Retinal pigment epithelial cell (primary cell): ENCODE measurements at regions not wholly inside any gene's neighbourhood (a gene's known extent, or its start where the extent isn't known, plus 50 kb on each side); places are given as distances from the start of the nearest gene placed in this dataset.

Source experiments
- DNase-seq: peaks from one replicate; pipeline ENCODE4 v3.0.0-alpha.2; 2010; ENCODE audit warnings: low read depth
- H3K4me3 ChIP-seq: 2 replicates; pipeline ENCODE4 v1.5.1; 2011; ENCODE audit warnings: mild to moderate bottlenecking, low read length, control low read depth, moderate library complexity
- CTCF ChIP-seq: conservative IDR thresholded peaks from 2 replicates; pipeline ENCODE4 v1.5.1; 2011; ENCODE audit warnings: low read depth, low read length, control low read depth, inconsistent platforms

GRCh38 chr4:166282081-166282770 lies 409.2 kb downstream of the TLL1 start:
- no peak for DNase-seq
- TF ChIP-seq CTCF = no peak
- no peak overlapping the region for H3K4me3 ChIP-seq

- H3K4me3 ChIP-seq = no peak overlapping the region
- no peak for DNase-seq
- no peak for TF ChIP-seq CTCF
These were observed 411.2 kb downstream of the TLL1 start for GRCh38 chr4:166284221-166284620.

- no peak for TF ChIP-seq CTCF
- no peak for DNase-seq
- H3K4me3 ChIP-seq = no peak overlapping the region
These were observed 417.4 kb downstream of the TLL1 start for GRCh38 chr4:166290426-166290825.

- no peak for TF ChIP-seq CTCF
- no peak overlapping the region for H3K4me3 ChIP-seq
- DNase-seq = no peak
These were observed 420.5 kb downstream of the TLL1 start for GRCh38 chr4:166293556-166293955.

- TF ChIP-seq CTCF = no peak
- no peak for DNase-seq
- H3K4me3 ChIP-seq = no peak overlapping the region
These were observed 428.2 kb downstream of the TLL1 start for GRCh38 chr4:166301266-166301665.

- no peak overlapping the region for H3K4me3 ChIP-seq
- no peak for DNase-seq
- TF ChIP-seq CTCF = no peak
These were observed 435.6 kb downstream of the TLL1 start for GRCh38 chr4:166308647-166309046.

- H3K4me3 ChIP-seq = no peak overlapping the region
- no peak for TF ChIP-seq CTCF
- no peak for DNase-seq
These were observed 436.2 kb downstream of the TLL1 start for GRCh38 chr4:166309286-166309685.
